ENCODE measurements at regions not wholly inside any gene's neighbourhood (a gene's known extent, or its start where the extent isn't known, plus 50 kb on each side); places are given as distances from the start of the nearest gene placed in this dataset.
"Not testable (repeated sequence)": the region's sequence is repeated elsewhere in the genome, so short reads cannot be mapped to it uniquely, and the experiment has no call there.

DNA sequence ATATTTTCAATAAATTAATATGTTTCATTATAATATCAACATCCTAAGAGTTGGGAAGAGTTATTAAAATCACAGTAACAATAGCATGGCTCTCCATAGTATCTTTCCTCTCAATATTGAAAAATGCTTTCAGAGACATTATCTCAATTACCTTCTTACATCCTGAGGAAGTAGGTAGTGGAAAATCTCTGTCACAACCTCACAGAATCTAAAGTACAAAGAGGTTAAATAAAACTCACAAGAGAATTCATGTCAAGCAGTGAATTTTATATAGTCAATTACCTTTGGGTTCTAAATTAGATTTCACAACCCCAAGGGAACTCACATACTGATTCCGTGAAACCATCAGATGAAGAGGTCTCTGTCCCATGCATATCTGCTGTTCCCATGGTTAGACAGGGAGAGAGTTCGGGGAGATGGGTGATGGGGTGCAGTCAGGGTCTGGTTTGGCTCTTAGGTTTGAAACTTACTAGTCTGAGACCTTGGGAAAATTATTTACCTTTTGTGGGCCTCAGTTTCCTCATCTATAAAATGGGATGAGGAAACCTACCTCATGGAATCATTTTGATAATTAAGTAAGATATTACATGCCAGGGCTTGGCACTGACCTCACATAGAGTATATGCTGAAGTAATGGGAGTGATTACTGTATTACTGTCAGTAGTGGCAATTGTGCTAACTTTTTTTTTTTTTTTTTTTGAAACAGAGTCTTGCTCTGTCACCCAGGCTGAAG lies 74.0 kb upstream of the SNX9 start:
- H3K27ac ChIP-seq = no peak overlapping the region
- no peaks in the 10 kb centered on the region for H3K27me3 ChIP-seq (ENCODE audit: low read depth)
- TF ChIP-seq, protein P1, sequence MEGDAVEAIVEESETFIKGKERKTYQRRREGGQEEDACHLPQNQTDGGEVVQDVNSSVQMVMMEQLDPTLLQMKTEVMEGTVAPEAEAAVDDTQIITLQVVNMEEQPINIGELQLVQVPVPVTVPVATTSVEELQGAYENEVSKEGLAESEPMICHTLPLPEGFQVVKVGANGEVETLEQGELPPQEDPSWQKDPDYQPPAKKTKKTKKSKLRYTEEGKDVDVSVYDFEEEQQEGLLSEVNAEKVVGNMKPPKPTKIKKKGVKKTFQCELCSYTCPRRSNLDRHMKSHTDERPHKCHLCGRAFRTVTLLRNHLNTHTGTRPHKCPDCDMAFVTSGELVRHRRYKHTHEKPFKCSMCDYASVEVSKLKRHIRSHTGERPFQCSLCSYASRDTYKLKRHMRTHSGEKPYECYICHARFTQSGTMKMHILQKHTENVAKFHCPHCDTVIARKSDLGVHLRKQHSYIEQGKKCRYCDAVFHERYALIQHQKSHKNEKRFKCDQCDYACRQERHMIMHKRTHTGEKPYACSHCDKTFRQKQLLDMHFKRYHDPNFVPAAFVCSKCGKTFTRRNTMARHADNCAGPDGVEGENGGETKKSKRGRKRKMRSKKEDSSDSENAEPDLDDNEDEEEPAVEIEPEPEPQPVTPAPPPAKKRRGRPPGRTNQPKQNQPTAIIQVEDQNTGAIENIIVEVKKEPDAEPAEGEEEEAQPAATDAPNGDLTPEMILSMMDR (IDR thresholded peaks at IDR 0.05) = no peak
- no peak overlapping the region for H3K4me3 ChIP-seq
- intact Hi-C loops (cut with DNase I) = no loop called here
- no peaks in the 10 kb centered on the region for H3K36me3 ChIP-seq
- H3K4me1 ChIP-seq = no peaks in the 10 kb centered on the region
- ATAC-seq (no peak), DNase-seq (no peak)
- H3K9me3 ChIP-seq = no peaks in the 10 kb centered on the region

DNA sequence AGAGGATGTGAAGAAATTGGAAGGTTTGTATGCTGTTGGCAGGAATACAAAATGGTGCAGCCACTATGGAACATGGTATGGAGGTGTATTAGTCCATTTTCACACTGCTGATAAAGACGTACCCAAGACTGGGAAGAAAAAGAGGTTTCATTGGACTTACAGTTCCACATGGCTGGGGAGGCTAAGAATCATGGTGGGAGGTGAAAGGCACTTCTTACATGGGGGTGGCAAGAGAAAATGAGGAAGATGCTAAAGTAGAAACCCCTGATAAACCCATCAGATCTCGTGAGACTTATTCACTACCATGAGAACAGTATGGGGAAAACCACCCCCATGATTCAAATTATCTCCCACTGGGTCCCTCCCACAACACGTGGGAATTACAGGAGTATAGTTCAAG lies 72.1 kb upstream of the SNX9 start:
- not testable (repeated sequence) for ATAC-seq; H3K9me3 ChIP-seq; H3K4me1 ChIP-seq; H3K4me3 ChIP-seq; H3K36me3 ChIP-seq; H3K27ac ChIP-seq; H3K27me3 ChIP-seq (ENCODE audit: low read depth); DNase-seq
- intact Hi-C loops (cut with DNase I) = loop anchor here (10.0 kb wide), 1 partner anchor 324 kb away; no protein-coding TSS in a partner anchor

DNA sequence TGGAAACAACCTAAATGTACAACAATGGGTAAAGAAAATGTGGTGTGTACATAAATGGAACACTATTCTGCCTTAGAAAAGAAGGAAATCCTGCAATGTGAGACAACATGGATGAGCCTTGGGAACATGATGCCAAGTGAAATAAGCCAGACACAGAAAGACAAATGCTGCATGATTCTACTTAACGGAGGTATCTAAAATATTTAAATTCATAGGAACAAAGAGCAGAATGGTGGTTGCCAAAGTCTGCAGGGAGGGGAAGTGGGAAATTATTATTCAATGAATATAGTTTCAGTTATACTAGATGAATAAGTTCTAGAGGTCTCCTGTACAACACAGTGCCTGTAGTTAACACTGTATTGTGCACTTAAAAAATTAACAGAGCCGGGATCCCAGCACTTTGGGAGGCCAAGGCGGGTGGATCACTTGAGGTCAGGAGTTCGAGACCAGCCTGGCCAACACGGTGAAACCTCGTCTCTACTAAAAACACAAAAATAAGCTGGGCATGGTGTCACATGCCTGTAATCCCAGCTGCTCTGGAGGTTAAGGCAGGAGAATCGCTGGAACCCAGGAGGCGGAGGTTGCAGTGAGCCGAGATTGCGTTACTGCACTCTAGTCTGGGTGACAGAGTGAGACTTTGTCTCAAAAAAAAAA lies 71.4 kb upstream of the SNX9 start:
- Histone ChIP-seq H3K27me3 (ENCODE audit: low read depth) (no peaks in the 10 kb centered on the region), H3K4me1 (peaks cover 6% of the 10 kb centered on the region), H3K4me3 (no peak overlapping the region), H3K27ac (no peak overlapping the region), H3K9me3 (no peaks in the 10 kb centered on the region), H3K36me3 (no peaks in the 10 kb centered on the region)
- ATAC-seq (no peak), DNase-seq (no peak)
- TF ChIP-seq, protein P1 (IDR thresholded peaks at IDR 0.05) = no peak
- intact Hi-C loops (cut with DNase I) = loop anchor here (10.0 kb wide), 1 partner anchor 323 kb away; no protein-coding TSS in a partner anchor

GRCh38 chr6:157752879-157753278 lies 70.2 kb upstream of the SNX9 start:
- DNase-seq; ATAC-seq; H3K27me3 ChIP-seq (ENCODE audit: low read depth); H3K36me3 ChIP-seq; H3K4me3 ChIP-seq; H3K27ac ChIP-seq; H3K9me3 ChIP-seq: not testable (repeated sequence)
- peaks cover 10% of the 10 kb centered on the region for H3K4me1 ChIP-seq
- intact Hi-C loops (cut with DNase I) = loop anchor here (10.0 kb wide), 1 partner anchor 322 kb away; no protein-coding TSS in a partner anchor

DNA sequence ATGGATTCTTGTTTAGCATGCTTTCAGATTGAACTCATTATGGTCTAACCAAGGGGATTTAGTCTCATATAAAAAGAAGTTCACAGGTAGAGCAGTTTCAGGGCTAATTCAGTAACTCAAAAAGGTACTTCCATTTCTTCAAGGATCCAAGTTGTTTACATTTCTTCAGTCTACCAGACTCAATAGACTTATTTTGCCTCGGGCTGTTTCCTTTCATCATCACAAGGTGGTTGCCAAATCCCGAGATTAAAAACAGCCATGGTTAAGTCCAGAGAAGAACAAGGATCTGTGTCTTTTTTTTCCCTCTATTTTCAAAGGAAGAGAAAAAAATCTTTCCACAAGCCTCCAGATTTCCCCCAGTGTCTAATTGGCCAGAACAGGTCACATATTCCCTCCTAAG lies 69.8 kb upstream of the SNX9 start:
- Histone ChIP-seq H3K9me3 (no peaks in the 10 kb centered on the region), H3K4me1 (peaks cover 10% of the 10 kb centered on the region), H3K4me3 (no peak overlapping the region), H3K27ac (no peak overlapping the region), H3K27me3 (ENCODE audit: low read depth) (no peaks in the 10 kb centered on the region), H3K36me3 (no peaks in the 10 kb centered on the region)
- intact Hi-C loops (cut with DNase I) = loop anchor here (10.0 kb wide), 1 partner anchor 322 kb away; no protein-coding TSS in a partner anchor
- no peak for DNase-seq
- TF ChIP-seq, protein P1 (IDR thresholded peaks at IDR 0.05) = no peak
- no peak for ATAC-seq

GRCh38 chr6:157753801-157754200 lies 69.2 kb upstream of the SNX9 start:
- H3K27me3 ChIP-seq (ENCODE audit: low read depth); ATAC-seq; H3K27ac ChIP-seq; H3K36me3 ChIP-seq; H3K4me3 ChIP-seq; DNase-seq; H3K9me3 ChIP-seq: not testable (repeated sequence)
- peaks cover 10% of the 10 kb centered on the region for H3K4me1 ChIP-seq
- intact Hi-C loops (cut with DNase I) = loop anchor here (10.0 kb wide), 1 partner anchor 321 kb away; no protein-coding TSS in a partner anchor

- intact Hi-C loops (cut with DNase I) = loop anchor here (10.0 kb wide), 1 partner anchor 320 kb away; no protein-coding TSS in a partner anchor
- no peaks in the 10 kb centered on the region for H3K27me3 ChIP-seq (ENCODE audit: low read depth)
- H3K27ac ChIP-seq = no peak overlapping the region
- H3K4me3 ChIP-seq = no peak overlapping the region
- no peaks in the 10 kb centered on the region for H3K9me3 ChIP-seq
- DNase-seq = no peak
- no peaks in the 10 kb centered on the region for H3K36me3 ChIP-seq
- no peak for ATAC-seq
- peaks cover 10% of the 10 kb centered on the region for H3K4me1 ChIP-seq
- TF ChIP-seq, protein P1 (IDR thresholded peaks at IDR 0.05) = no peak
Measured at GRCh38 chr6:157754351-157754750, 68.7 kb upstream of the SNX9 start.

Measured in lower lobe of right lung (tissue), 2 donors.